GM23248 (cell line): ENCODE measurements at regions not wholly inside any gene's neighbourhood (a gene's known extent, or its start where the extent isn't known, plus 50 kb on each side); places are given as distances from the start of the nearest gene placed in this dataset.

Experiments
- EZH2 ChIP-seq: fragments of 200-600 bp; sonication (generic); IDR thresholded peaks from 2 replicates; pipeline ENCODE4 v1.6.1; 2018; ENCODE audit warnings: antibody characterized with exemption, mild to moderate bottlenecking; ENCODE audit not compliant: insufficient read depth, poor library complexity, severe bottlenecking
- EZH2phosphoT487 ChIP-seq: fragments of 200-600 bp; sonication (generic); IDR thresholded peaks from 2 replicates; pipeline ENCODE4 v1.6.1; 2018; ENCODE audit warnings: antibody characterized with exemption, moderate library complexity, mild to moderate bottlenecking, low read depth; ENCODE audit not compliant: insufficient read depth

- no peak for TF ChIP-seq EZH2
- TF ChIP-seq EZH2phosphoT487 = no peak
Measured at GRCh38 chr17:53219821-53220220, 602.9 kb upstream of the KIF2B start.
